ENCODE measurements at regions not wholly inside any gene's neighbourhood (a gene's known extent, or its start where the extent isn't known, plus 50 kb on each side); places are given as distances from the start of the nearest gene placed in this dataset.

DNA sequence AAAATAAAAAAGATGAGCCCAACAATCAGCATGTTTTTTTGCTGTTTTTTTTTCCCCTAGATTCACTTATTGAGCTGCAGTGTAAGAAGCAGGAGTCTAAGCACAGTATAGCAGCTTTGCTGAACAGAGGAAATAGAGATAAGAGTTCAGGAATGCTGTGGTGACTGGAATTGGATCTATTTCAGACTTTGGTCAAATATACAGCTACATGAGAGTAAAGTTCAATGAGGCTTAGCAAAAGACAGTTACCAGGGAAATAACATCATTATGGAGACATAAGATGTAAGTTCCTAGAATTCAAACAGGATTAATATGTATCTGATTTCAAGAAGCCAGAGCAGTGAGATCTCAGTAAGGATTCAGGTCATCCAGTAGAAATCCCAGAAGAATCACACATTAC lies 613.0 kb downstream of the RPS29 start:
- H3K27me3 ChIP-seq (ENCODE audit: control insufficient read depth, insufficient read depth, low read length): no peaks in the 10 kb centered on the region
- DNase-seq (ENCODE audit: low read depth, low spot score): no peak
- no peak overlapping the region for H3K27ac ChIP-seq (ENCODE audit: low read depth, low read length)
- TF ChIP-seq, protein P1, sequence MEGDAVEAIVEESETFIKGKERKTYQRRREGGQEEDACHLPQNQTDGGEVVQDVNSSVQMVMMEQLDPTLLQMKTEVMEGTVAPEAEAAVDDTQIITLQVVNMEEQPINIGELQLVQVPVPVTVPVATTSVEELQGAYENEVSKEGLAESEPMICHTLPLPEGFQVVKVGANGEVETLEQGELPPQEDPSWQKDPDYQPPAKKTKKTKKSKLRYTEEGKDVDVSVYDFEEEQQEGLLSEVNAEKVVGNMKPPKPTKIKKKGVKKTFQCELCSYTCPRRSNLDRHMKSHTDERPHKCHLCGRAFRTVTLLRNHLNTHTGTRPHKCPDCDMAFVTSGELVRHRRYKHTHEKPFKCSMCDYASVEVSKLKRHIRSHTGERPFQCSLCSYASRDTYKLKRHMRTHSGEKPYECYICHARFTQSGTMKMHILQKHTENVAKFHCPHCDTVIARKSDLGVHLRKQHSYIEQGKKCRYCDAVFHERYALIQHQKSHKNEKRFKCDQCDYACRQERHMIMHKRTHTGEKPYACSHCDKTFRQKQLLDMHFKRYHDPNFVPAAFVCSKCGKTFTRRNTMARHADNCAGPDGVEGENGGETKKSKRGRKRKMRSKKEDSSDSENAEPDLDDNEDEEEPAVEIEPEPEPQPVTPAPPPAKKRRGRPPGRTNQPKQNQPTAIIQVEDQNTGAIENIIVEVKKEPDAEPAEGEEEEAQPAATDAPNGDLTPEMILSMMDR (IDR thresholded peaks at IDR 0.05; ENCODE audit: low read depth, low read length): no peak
- POLR2A ChIA-PET: no interaction called here
- H3K4me3 ChIP-seq (ENCODE audit: low read depth, low read length): no peak overlapping the region
- CTCF ChIA-PET: no interaction called here
- no peaks in the 10 kb centered on the region; the same call in 1 of the 2 replicates for H3K9me3 ChIP-seq (ENCODE audit: control insufficient read depth, insufficient read depth, low read length)

DNA sequence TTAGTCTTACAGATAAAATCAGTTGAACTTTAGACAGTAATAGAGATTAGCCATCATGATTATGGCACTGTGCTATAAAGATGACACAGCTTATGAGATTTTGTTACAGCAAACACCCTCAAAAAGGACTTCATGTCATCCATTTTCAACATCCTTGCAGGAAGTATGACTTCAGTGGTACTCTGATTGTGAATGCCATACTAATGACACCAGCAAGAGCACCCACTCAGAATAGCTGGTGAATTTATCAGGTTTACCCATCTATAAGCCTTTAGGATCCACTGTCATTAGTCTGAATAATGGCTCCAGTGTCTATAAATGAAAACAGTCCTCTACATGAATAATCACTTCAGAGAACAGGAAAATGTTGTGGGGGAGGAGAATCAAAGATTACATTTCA lies 615.2 kb downstream of the RPS29 start:
- no peak for DNase-seq (ENCODE audit: low read depth, low spot score)
- CTCF ChIA-PET: no interaction called here
- no peak overlapping the region for H3K27ac ChIP-seq (ENCODE audit: low read depth, low read length)
- no peaks in the 10 kb centered on the region; the same call in 1 of the 2 replicates for H3K9me3 ChIP-seq (ENCODE audit: control insufficient read depth, insufficient read depth, low read length)
- TF ChIP-seq, protein P1 (IDR thresholded peaks at IDR 0.05; ENCODE audit: low read depth, low read length): no peak
- H3K27me3 ChIP-seq (ENCODE audit: control insufficient read depth, insufficient read depth, low read length): no peaks in the 10 kb centered on the region
- no peak overlapping the region for H3K4me3 ChIP-seq (ENCODE audit: low read depth, low read length)
- POLR2A ChIA-PET: no interaction called here

DNA sequence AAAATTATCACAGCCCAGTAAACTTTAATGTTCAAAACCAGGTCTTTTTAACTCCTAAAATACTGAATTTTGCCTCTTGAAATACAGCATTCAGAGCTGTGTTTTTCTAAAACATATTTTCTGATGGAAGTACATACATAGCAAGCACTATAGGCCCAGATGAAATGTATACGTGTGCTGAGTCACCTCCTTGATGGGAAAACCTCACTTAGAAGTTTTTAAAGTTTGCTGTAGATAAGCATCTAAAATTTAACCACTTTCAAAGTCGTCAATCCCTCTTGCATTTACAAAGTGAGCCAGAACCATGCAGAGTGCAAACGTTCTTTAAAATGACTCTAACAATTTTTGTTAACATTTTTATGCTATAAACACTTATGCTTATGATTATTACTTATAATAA lies 618.8 kb downstream of the RPS29 start:
- ChIA-PET POLR2A (no interaction called here), CTCF (no interaction called here)
- no peak overlapping the region for H3K27ac ChIP-seq (ENCODE audit: low read depth, low read length)
- H3K9me3 ChIP-seq (ENCODE audit: control insufficient read depth, insufficient read depth, low read length): no peaks in the 10 kb centered on the region; the same call in 1 of the 2 replicates
- DNase-seq (ENCODE audit: low read depth, low spot score): no peak
- no peaks in the 10 kb centered on the region for H3K27me3 ChIP-seq (ENCODE audit: control insufficient read depth, insufficient read depth, low read length)
- H3K4me3 ChIP-seq (ENCODE audit: low read depth, low read length): no peak overlapping the region
- TF ChIP-seq, protein P1 (IDR thresholded peaks at IDR 0.05; ENCODE audit: low read depth, low read length): no peak

DNA sequence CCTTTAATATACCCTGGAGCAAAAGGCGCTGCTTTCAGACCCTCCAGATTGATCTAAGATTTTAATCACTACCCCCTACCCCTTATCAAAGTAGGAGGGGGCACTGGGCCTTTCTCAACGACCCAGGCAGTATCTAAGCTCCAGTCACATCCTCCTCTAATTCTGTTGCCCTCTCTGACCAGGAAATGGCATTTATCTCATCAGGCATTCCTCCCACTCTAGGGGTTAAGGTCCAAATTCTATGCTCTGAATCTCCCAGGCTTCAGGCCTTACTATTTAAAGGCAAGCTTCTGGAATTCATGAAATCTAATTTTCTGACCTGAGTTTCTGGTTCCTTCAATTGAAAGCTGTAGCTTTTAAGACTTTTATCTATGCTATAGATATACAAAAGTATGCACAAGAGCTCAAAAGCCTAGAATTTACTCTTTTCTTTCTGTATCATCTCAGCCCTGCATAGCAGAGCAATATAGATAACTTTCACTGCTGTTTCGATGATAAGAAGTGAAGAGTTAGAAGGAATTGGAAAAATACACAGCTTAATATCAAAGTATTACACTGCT lies 622.9 kb downstream of the RPS29 start:
- peaks cover 2% of the 10 kb centered on the region; the same call in 1 of the 2 replicates for H3K9me3 ChIP-seq (ENCODE audit: control insufficient read depth, insufficient read depth, low read length)
- POLR2A ChIA-PET: no interaction called here
- no peak overlapping the region for H3K27ac ChIP-seq (ENCODE audit: low read depth, low read length)
- TF ChIP-seq, protein P1 (IDR thresholded peaks at IDR 0.05; ENCODE audit: low read depth, low read length): no peak
- CTCF ChIA-PET: interaction anchor here (0.5 kb wide), 1 partner anchor 210 kb away, joined by 3 read pairs; no protein-coding TSS in a partner anchor
- no peak overlapping the region for H3K4me3 ChIP-seq (ENCODE audit: low read depth, low read length)
- H3K27me3 ChIP-seq (ENCODE audit: control insufficient read depth, insufficient read depth, low read length): no peaks in the 10 kb centered on the region
- no peak for DNase-seq (ENCODE audit: low read depth, low spot score)

DNA sequence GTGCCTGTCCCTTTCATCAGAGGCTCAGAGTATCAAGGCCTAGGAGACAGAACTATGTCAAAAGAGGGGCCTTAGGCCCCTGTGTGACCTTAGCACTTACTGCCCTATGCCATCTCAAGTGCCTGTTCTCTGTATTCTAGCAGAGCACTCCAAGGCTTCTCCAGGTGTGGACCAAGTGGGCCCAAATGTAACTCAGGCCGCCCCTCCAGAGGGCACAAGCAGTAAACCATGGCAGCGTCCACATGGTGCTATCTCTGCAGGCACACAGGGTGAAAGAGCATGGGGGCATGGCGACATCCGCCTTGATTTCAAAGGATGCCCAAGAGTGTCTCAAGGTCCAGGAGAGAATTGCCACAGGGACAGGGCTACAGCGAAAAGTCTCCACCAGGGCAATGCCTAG lies 628.7 kb downstream of the RPS29 start:
- Histone ChIP-seq H3K4me3 (ENCODE audit: low read depth, low read length) (no peak overlapping the region), H3K27ac (ENCODE audit: low read depth, low read length) (no peak overlapping the region), H3K9me3 (ENCODE audit: control insufficient read depth, insufficient read depth, low read length) (peaks cover 9% of the 10 kb centered on the region; the same call in 1 of the 2 replicates), H3K27me3 (ENCODE audit: control insufficient read depth, insufficient read depth, low read length) (no peaks in the 10 kb centered on the region)
- ChIA-PET CTCF (no interaction called here), POLR2A (no interaction called here)
- TF ChIP-seq, protein P1 (IDR thresholded peaks at IDR 0.05; ENCODE audit: low read depth, low read length): no peak
- DNase-seq (ENCODE audit: low read depth, low spot score): no peak

Data from AG04450 (cell line).